SU-DHL-6 (cell line): ENCODE measurements at regions not wholly inside any gene's neighbourhood (a gene's known extent, or its start where the extent isn't known, plus 50 kb on each side); places are given as distances from the start of the nearest gene placed in this dataset.

Source experiments
- H2AFZ ChIP-seq: fragments of 200-600 bp; sonication (generic); 2 replicates; pipeline ENCODE4 v1.6.1; 2014; ENCODE audit warnings: low read depth, mild to moderate bottlenecking, moderate library complexity, mixed read lengths, antibody characterized with exemption, low read length; ENCODE audit not compliant: severe bottlenecking
- H3F3A ChIP-seq: fragments of 200-600 bp; shearing (Covaris generic); 2 replicates; pipeline ENCODE4 v1.6.0; 2016; ENCODE audit warnings: antibody characterized with exemption, mild to moderate bottlenecking; ENCODE audit not compliant: insufficient read depth
- H3K27ac ChIP-seq: fragments of 200-600 bp; sonication (generic); 2 replicates; pipeline ENCODE4 v1.5.1; 2016; ENCODE audit warnings: low read depth, mild to moderate bottlenecking, low read length, moderate library complexity, mixed read lengths
- H3K27me3 ChIP-seq: fragments of 200-600 bp; sonication (generic), shearing (Covaris generic); 2 replicates; pipeline ENCODE4 v1.6.0; 2014; ENCODE audit warnings: mild to moderate bottlenecking, low read length
- H3K36me3 ChIP-seq: fragments of 200-600 bp; sonication (generic); 2 replicates; pipeline ENCODE4 v1.6.1; 2014; ENCODE audit warnings: mild to moderate bottlenecking, low read length, mixed read lengths
- H3K4me2 ChIP-seq: fragments of 300-600, 200-600 bp; shearing (Covaris generic), sonication (generic); 2 replicates; pipeline ENCODE4 v1.6.0; 2014; ENCODE audit warnings: low read length, low read depth, mild to moderate bottlenecking; ENCODE audit not compliant: poor library complexity, severe bottlenecking
- H3K4me3 ChIP-seq: fragments of 200-600 bp; sonication (generic); 2 replicates; pipeline ENCODE4 v1.5.1; 2014; ENCODE audit warnings: antibody characterized with exemption, low read length, mild to moderate bottlenecking, mixed read lengths; ENCODE audit not compliant: insufficient read depth, poor library complexity, severe bottlenecking
- H3K79me2 ChIP-seq: fragments of 200-600 bp; sonication (generic); 2 replicates; pipeline ENCODE4 v1.6.1; 2014; ENCODE audit warnings: mild to moderate bottlenecking, low read length, moderate library complexity; ENCODE audit not compliant: insufficient read depth
- H3K9ac ChIP-seq: fragments of 200-600 bp; sonication (generic); 2 replicates; pipeline ENCODE4 v1.7.0; 2014; ENCODE audit warnings: mild to moderate bottlenecking, low read length
- H3K9me2 ChIP-seq: fragments of 200-600 bp; sonication (generic); replicated peaks from 2 replicates; pipeline ENCODE4 v1.6.1; 2014; ENCODE audit warnings: low read length; ENCODE audit not compliant: insufficient read depth
- H3K9me3 ChIP-seq: fragments of 200-600 bp; sonication (generic); 2 replicates; pipeline ENCODE4 v1.6.1; 2014; ENCODE audit warnings: low read length, mixed read lengths; ENCODE audit not compliant: insufficient read depth
- H4K20me1 ChIP-seq: fragments of 200-600 bp; sonication (generic); 2 replicates; pipeline ENCODE4 v1.6.1; 2014; ENCODE audit warnings: low read depth, mild to moderate bottlenecking, antibody characterized with exemption, low read length, moderate library complexity, mixed read lengths
- EZH2phosphoT487 ChIP-seq: fragments of 200-600 bp; sonication (generic), shearing (Covaris generic); conservative IDR thresholded peaks from 2 replicates; pipeline ENCODE4 v1.6.1; 2018; ENCODE audit warnings: mild to moderate bottlenecking, antibody characterized with exemption, low read length, moderate library complexity, mixed read lengths
- TF ChIP-seq, protein P1 (sequence below): fragments of 200-600 bp; sonication (generic); IDR thresholded peaks from one replicate; pipeline ENCODE4 v1.5.1; 2017; ENCODE audit warnings: antibody characterized with exemption, mild to moderate bottlenecking, low read length, moderate library complexity; ENCODE audit not compliant: insufficient read depth, poor library complexity, severe bottlenecking

DNA sequence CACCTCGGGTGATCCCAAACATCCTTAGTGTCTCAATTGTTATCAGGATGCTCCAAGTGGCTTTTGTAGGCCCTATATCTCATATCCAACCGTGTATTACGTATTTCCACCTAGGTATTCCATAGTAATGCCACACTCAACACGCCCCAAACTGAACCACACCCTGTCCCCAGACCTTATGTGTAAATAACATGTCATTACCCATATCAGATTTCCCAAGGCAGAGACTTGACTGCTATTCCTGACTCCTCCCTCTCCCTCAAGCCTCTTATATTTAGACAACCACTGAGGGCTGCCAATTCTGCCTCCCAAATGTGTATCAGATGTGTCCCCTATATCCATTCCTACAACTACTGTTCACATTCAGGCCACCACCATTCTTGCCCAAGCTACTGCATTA is 132.8 kb upstream of the NCAM1 start:
- H3K9me3 ChIP-seq, result no peaks in the 10 kb centered on the region
- no peak for TF ChIP-seq EZH2phosphoT487
- TF ChIP-seq, protein P1, sequence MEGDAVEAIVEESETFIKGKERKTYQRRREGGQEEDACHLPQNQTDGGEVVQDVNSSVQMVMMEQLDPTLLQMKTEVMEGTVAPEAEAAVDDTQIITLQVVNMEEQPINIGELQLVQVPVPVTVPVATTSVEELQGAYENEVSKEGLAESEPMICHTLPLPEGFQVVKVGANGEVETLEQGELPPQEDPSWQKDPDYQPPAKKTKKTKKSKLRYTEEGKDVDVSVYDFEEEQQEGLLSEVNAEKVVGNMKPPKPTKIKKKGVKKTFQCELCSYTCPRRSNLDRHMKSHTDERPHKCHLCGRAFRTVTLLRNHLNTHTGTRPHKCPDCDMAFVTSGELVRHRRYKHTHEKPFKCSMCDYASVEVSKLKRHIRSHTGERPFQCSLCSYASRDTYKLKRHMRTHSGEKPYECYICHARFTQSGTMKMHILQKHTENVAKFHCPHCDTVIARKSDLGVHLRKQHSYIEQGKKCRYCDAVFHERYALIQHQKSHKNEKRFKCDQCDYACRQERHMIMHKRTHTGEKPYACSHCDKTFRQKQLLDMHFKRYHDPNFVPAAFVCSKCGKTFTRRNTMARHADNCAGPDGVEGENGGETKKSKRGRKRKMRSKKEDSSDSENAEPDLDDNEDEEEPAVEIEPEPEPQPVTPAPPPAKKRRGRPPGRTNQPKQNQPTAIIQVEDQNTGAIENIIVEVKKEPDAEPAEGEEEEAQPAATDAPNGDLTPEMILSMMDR, result no peak
- H3K36me3 ChIP-seq, result no peaks in the 10 kb centered on the region
- no peaks in the 10 kb centered on the region for H3K9me2 ChIP-seq
- no peak overlapping the region for H3K9ac ChIP-seq
- H2AFZ ChIP-seq, result no peak overlapping the region
- H3K27me3 ChIP-seq, result no peaks in the 10 kb centered on the region
- H3K27ac ChIP-seq, result no peak overlapping the region
- H3K79me2 ChIP-seq, result no peaks in the 10 kb centered on the region
- no peak overlapping the region for H3K4me3 ChIP-seq
- H4K20me1 ChIP-seq, result no peaks in the 10 kb centered on the region
- no peak overlapping the region for H3K4me2 ChIP-seq
- H3F3A ChIP-seq, result no peaks in the 10 kb centered on the region

DNA sequence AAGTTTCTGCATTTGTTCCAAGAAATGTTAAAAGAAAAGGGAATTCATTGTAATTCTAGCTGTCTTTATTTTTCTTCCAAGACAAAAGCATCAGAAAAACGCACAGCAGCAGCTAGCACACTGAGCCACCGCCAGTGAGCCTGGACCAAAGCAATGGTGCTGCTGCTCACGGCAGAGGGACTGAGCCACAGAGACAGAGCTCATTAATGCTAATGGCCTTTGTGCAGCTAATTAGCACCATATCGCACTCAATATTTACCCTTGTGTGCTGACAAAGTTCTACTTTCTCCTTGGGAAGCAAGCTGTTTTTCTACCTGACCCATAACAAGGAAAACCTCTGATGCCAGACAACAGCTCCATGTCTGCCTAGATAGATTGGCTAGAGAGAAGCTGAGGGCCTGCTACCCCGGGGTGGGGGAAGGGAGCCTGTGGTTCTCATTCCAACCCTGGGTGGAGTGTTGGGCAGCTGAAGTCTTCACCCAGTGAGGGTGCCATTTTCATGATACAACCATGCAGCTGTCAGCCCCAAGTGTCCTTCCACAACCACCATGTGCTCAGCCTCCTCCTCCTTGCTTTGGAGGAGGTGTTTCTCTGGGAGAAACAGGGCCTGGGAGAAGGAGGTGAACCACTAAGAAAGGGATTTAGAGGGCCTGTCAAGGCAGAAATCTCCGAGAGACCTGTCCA is 131.1 kb upstream of the NCAM1 start:
- Histone ChIP-seq H3K36me3 (no peaks in the 10 kb centered on the region), H2AFZ (no peak overlapping the region), H3K27ac (no peak overlapping the region), H3K79me2 (no peaks in the 10 kb centered on the region), H3K9me2 (no peaks in the 10 kb centered on the region), H3K9me3 (no peaks in the 10 kb centered on the region), H3K4me3 (no peak overlapping the region), H4K20me1 (no peaks in the 10 kb centered on the region), H3K9ac (no peak overlapping the region), H3K27me3 (no peaks in the 10 kb centered on the region), H3F3A (no peaks in the 10 kb centered on the region), H3K4me2 (no peak overlapping the region)
- no peak for TF ChIP-seq EZH2phosphoT487
- TF ChIP-seq, protein P1, result no peak

DNA sequence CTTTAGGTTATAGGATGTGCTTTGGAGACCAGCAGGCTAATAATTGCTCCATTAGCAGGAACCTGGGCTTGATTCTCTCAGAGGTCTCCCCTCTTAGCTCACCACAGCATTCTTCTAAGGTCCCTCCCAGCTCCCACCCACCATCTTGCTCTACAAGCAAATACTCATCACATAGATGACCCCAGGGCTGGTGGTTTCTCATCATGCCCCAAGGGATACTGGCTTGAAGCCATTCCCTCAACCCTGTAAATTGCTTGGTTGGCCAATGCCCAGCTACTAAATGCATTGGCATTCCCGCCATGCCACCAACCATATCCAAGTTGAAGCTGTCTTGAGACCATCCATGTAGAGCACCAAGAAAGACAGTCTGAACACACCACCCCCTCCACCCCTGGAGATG is 130.2 kb upstream of the NCAM1 start:
- H3K9me3 ChIP-seq, result no peaks in the 10 kb centered on the region
- H3K9ac ChIP-seq, result no peak overlapping the region
- H3K27ac ChIP-seq, result no peak overlapping the region
- H3K36me3 ChIP-seq, result no peaks in the 10 kb centered on the region
- H2AFZ ChIP-seq, result no peak overlapping the region
- TF ChIP-seq EZH2phosphoT487, result no peak
- TF ChIP-seq, protein P1, result no peak
- H3F3A ChIP-seq, result no peaks in the 10 kb centered on the region
- H3K9me2 ChIP-seq, result no peaks in the 10 kb centered on the region
- no peak overlapping the region for H3K4me2 ChIP-seq
- no peaks in the 10 kb centered on the region for H4K20me1 ChIP-seq
- no peaks in the 10 kb centered on the region for H3K27me3 ChIP-seq
- H3K79me2 ChIP-seq, result no peaks in the 10 kb centered on the region
- H3K4me3 ChIP-seq, result no peak overlapping the region
